IPS-NIHi11 (cell line): ENCODE measurements at regions not wholly inside any gene's neighbourhood (a gene's known extent, or its start where the extent isn't known, plus 50 kb on each side); places are given as distances from the start of the nearest gene placed in this dataset.

Source experiments
- DNase-seq: peaks from one replicate; pipeline ENCODE4 v3.0.0; 2012; ENCODE audit warnings: mixed read lengths, low spot score

DNA sequence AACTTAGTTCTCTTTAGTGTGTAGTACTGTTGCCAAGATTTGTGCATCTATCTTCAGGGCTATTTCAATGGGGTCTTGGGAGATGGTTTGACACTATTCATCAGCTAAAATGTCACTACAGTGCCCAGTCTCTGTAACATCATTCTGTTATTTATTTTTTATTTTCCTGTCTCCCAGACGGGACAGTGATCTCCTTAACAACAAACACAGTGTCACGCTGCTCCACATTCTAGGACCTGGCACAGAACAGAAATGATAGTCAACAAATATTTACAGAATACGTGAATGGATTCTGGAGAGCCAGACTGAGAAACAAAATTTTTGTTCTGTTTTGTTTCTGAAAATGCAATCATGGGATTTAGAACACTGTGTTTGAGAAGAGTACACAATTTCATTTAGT lies 937.7 kb upstream of the LRRN3 start:
- DNase-seq: no peak

DNA sequence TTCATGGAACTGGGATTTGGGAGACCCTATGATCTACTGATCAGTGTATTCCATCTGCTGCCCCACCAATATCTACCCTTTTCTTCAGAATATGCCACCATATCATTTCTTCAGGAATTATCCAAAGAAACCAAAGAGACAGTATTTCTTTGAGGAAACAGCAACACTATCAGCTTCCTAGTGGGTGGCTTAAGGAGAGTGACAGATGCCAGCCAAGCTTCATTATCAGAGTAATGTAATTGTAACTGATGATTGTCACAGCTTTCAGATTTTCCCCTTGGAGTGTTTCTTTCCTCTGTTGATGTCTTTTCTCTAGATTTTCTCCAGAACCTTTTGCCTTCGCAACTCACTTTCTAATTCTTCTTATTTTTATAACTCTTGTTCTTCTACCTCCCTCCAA lies 934.4 kb upstream of the LRRN3 start:
- DNase-seq: no peak

DNA sequence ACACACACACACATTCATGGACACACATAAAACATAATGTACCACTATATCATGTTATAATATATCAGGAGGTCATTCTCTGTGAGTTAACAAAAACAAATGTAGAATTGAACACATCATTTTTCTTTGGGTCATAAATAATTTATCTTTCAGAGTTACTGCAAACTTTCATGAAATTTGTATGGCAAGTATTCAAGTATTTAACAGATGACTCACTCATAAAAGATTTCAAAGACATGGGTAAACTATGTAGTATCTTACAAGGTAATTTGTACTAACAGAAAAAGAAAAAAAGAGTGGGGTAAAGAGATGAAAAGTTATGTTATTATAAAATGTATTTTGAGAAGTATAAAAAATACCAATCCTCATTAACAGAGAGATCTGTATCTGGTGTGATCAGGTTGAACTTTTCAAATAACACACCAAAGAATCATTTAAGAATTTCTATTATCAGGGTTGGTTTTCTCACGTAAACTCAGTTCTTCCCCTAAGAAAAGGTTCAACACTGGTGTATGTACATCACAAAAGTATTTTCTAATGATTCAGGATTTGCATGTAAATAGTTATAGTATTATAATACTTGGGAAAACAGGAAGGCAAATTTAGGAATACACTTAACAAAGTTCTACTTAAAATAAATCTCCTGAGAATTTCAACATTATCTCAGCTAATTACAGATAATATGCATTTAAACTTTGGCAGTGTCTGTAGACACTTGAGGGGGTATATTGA lies 933.1 kb upstream of the LRRN3 start:
- no peak for DNase-seq

DNA sequence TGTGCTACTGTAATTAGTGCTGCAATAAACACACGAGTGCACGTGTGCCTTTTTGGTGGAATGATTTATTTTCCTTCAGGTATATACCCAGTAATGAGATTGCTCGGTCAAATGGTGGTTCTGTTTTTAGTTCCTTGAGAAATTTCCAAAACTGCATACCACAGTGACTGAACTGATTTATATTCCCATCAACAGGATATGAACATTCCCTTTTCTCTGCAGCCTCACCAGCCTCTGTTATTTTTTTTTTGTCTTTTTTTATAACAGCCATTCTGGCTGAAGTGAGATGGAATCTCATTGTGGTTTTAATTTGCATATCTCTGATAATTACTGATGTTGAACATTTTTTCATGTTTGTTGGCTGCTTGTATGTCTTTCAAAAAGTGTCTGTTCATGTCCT lies 922.9 kb upstream of the LRRN3 start:
- DNase-seq: no peak

DNA sequence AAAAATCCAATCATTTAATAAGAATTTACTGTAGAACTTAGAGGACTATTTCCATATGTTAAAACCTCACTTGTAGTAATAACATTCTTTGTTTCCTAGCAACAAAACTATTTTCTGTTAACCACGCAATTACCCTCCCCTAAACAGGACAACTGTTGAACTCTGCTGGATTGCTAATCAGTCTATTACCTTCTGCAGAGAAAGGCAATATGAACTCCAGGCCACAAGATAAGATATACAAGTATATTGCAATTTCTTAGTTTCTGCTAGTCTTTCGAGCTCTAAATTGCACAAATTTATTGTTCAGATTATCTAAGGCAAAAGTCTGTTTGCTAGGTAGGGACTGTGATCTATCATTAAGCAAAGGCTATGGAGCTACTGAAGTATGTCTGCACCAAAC lies 920.1 kb upstream of the LRRN3 start:
- no peak for DNase-seq

DNA sequence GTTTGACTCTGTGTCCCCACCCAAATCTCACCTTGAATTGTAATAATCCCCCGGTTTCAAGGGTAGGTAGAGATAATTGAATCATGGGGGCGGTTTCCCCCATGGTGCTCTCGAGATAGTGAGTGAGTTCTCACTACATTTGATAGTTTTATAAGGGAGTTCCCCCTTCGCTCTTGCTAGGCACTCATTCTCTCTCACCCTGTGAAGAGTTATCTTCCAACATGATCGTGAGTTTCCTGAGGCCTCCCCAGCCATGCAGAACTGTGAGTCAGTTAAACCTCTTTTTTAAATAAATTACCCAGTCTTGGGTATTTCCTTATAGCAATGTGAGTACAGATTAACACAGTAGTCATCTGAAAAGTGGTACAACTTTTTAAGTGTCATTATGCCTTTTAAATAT lies 913.5 kb upstream of the LRRN3 start:
- DNase-seq: no peak

DNA sequence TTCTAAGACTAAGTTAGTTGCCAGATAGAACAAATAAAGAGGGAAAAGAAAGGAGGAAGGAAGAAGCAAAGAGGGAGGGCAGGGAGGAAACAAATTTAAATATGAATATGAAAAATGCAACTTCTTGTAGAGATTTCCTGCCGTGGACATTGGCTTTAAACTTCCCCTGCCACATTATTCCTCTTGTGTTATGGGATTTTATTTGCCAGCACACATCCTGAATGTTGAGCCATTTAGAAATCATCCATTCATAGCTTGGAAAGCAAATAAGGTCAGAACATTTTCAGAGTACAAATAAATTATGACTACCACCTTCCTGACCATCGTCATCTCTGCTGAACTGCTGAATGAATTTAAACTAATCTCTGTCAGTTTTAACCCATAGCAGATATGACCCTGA lies 911.9 kb upstream of the LRRN3 start:
- DNase-seq: no peak

DNA sequence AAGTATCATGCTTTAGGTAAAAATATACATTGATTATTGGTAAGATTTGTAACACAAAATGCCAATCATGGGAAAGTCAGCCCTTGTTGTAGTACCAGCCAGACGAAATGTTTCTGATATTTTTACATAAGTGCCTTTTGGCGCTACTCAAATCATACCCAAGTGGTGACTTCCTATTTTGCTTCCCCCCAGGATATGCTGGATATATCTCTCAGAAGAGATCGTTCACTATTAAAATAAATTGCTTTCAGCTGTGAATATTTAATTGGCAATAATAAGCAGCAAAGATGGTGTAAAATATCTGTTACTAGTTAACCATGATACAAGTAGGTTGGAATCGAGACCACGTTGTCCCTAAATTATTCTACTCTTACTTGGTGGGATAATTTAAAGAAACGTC lies 909.2 kb upstream of the LRRN3 start:
- DNase-seq: no peak

DNA sequence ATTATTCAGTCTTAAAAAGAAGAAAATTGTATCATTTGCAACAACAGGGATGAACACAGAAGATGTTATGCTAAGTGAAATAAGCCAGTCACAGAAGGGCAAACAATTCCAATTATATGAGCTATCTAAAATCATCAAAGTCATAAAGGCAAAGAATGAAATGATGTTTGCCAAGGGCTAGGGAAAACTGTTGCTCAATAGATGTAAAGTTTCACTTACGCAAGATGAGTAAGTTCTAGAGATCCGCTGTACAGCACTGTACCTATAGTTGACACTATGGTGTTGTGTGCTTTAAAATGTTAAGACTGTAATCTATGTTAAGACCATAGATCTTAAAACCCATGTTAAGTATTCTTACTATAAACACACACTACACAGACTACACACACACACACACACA lies 904.6 kb upstream of the LRRN3 start:
- no peak for DNase-seq

DNA sequence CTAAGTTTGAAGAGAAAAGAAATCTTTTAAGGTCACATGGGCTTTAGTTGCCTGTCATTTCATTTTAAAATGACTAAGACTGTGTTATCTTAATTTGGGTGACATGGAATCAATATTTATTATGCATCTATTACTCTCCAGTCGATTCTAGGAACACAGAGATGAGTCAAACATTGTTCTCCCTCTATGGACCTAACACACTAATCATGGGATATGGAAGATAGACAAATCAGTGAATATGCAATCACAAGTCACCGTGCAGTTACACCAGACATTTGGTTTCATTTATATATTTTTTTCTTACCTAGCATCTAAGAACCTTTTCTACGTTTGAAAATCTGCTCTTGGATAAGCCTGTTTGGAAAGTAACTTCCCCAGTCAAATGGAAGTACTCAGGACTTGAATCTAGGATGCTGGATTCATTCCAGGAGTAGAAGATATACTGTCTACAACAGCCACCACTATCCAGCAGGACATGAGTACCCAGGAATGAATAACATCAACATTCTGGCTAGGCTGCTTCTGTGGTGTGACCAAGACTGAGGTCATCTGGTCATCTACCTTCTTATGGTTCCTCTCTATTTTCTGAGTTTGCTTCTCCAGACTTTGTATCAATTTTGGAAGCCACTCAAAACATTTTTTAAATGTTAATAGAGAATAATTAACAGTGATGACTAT lies 902.9 kb upstream of the LRRN3 start:
- no peak for DNase-seq

DNA sequence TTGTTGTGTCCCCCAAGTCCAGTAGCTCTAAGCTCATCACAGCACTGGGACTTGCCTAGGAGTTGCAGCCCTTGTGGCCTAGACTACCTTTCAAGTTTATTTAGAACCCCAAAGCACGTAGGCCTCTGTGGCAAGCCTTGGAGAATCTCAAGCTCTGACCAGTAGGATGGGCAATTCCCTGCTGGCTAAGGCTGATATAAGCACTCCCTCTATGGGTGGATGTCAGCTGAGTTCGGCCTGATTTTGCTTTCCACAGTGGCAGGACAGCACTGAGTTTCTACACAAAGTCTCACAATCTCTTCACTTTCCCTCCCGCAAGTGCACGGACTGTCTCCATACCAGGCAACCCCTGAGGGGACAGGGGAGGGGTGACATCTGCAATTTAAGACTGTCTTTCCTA lies 886.4 kb upstream of the LRRN3 start:
- peak; percentile 59 for DNase-seq

DNA sequence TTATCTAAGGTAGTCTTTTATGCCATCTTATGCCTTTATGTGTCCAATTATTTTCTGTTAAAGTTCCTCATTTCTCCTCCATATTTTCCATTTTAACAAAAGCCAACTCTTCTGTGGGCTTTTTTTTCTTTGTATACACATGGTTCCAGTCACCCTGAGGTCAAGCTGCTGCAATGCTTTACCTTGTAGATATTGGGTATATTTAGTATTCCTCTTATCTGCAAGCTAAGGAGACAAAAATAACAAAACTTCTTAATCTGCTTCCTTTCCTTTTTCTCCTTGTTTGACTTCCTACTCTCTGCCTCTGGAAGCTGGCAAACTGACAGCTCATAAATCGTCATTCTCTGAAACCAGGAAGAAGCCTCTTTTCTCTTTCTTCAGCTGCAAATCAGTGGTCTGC lies 885.0 kb upstream of the LRRN3 start:
- no peak for DNase-seq

DNA sequence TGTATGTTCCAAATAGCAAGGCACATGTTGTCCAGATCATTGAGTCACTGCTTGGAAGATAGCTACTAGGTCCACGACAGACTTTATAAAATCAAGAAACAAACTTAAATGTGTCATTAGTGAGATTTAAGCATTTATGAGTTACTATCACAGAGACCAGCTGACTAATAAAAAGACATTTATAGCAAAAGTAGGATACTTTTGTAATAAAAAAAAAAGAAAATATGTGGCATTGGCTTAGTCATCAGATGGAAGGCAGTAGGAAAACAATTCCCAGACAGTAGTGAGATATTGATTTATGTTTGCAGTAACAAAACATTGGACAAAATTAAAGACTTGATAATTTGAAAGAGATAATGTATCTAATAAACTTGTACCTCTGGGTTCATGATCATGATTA lies 881.0 kb upstream of the LRRN3 start:
- no peak for DNase-seq

DNA sequence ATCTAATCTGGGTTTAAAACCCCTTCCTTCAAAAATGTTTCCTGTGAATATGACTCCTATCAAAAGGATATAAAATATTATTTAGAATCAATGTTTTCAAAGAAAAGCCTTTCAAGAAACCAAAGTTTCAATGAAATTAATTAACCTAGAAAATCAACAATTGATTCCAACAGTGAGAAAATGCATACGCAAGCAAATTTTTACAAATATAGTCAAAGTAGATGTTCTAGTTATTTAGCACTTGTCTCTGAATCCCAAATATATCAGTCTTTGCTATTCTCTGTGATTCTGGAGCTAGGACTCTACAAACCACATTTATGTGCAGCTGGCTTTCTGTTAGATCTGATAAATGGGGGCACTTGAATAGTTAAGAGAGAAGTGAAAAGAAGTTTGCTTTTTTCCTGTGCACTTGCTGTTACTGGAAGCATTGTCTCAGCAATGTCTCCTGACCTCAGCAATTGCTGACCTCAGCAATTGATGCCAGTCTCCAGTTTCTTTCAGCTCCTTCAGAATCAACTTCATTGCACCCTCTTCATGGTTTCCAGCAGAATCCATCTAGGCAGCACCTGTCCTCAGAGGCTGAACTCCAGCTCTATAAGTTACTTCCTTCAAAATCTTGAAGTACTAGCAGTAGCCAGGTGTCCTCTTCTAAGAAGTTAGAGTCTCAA lies 879.9 kb upstream of the LRRN3 start:
- DNase-seq: no peak

DNA sequence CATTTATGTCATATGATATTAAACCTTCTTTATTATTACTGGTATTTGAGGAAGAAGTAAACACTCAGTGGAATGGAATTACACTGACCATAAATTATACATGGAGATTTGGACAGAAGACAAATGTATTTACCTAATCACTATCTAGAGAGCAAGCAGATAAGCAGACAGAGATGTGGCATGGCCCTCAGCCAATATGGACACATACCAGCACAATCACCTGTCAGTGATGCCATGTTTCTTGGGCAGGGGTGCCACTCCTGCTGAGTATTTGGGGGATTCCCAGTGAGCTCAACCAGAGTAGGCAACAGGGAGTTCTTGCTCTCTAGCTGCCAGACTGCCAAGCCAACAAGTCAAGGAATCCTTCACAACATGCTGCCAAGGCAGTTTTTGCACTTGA lies 866.3 kb upstream of the LRRN3 start:
- DNase-seq: no peak

DNA sequence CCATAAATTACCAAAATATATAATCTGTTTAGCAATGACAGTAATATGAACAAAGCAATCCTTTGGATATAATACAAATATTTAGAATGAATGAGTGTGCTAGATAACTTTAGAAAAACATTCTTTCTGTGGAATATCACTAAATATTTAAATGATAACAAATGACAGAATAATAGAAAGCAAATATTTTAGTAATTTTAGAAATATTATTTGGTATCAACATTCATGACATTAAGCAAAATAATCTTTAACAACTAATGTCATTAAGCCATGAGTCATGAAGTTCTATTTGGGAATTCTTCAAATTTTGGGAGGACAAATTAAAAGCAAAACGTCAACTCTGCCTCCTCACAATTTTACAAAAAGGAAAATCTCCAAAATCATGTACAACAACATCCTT lies 844.8 kb upstream of the LRRN3 start:
- no peak for DNase-seq

DNA sequence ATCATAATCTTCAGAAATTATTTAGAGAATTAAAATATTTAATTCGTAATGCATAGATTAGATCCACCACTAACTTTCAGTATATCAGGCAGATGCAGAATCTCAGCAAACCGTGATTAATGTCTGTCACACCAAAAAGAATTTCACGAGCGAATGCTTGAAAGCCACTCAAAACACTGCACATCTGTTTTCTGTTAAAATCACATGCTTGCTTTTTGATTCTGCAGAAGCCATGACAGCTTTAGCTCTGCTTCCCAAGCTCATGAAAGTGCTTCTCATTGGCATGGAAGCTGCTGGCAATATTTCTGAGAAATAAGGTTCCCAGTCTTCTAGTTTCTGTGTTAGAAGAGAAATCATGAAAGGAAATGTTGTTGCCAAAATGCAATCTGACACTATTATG lies 837.8 kb upstream of the LRRN3 start:
- DNase-seq: no peak

DNA sequence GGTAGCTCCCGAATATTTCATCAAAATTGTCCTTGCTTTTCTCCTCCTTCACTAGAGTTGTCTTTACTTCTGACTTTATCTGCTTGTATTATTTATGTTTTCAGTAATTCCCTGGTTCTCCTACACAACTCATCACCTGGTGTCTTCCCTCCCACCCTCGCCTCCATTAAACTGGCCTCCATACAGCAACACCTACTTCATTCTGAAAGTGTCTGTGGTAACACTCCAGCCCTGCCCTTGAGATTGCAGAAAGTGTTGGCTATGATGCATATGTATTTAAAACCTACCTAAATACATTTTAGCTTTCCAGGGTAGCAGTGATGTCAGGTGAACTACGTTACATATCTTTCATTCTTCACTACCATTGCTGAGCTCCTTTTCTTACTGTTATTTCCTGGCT lies 833.3 kb upstream of the LRRN3 start:
- DNase-seq: no peak

DNA sequence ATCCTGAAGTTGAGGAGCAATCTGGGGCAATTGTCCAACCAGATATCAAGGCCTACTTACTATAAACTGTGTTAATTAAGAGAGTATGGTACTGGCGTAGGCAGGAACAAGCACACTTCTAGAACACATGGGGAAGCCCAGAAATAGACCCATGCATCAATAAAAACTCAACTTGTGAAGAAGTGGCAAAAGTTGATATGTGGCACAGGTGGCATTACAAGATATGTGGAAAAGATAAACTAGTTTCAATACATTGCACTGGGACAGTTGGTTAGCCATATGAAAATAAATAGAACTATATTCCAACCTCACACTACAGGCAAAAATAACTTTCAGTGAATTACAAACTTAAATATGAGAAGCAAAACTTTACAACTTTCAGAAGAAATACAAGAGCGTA lies 828.7 kb upstream of the LRRN3 start:
- DNase-seq: no peak

DNA sequence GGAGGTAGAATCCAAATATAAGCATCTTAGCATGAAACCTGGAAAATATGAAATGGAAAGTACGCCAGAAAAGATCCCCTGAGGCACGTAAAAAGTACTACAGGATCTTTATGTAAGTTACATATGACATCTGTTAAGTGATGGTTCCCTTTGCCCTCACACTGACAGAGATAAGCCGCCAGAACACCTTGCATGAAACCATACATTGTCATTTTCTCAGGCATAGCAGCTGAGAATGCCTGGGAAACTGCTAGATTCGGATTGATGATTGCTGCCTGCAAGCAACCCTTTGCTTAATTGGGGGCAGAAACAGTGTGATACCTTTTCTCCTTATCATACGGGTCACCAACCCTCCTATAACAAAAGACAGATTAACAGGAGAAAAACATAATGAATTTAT lies 826.6 kb upstream of the LRRN3 start:
- DNase-seq: no peak

DNA sequence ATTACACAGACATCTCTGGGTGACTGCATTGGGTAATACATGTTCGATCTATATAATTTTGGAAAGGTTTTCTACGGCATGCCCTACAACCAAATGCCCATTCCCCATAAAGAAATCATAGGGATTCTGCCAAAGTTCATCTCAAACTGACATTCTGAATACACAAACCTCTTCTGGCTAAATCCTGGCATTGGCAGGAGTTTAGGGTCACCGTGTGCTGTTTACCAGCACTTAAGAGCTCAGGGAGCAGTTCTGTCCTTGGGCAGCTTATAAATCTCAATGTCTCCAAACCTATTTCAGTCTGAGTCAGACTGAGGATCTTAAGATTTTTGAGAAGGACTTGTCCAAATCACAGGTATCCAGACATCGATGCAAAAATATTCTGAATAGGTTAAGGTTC lies 809.6 kb upstream of the LRRN3 start:
- no peak for DNase-seq

DNA sequence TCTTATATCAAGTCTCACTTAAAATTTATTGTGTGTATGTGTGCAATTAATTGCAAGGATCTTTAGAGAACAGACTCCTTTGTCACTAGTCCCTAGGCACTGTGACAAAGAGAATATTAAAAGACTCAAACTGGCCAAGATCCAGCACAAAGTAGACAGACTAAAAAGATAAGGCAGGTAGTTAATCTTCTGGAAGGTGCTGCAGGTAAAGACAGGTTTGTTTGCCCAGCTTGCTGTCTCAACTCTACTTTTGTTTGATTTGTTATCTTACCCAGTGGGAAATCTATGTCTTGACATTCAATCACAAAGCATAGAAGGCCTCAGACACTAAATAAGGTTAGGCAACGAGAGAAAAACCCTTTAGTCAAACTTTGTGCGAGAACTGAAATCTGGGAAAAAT lies 807.9 kb upstream of the LRRN3 start:
- peak; percentile 7 for DNase-seq

DNA sequence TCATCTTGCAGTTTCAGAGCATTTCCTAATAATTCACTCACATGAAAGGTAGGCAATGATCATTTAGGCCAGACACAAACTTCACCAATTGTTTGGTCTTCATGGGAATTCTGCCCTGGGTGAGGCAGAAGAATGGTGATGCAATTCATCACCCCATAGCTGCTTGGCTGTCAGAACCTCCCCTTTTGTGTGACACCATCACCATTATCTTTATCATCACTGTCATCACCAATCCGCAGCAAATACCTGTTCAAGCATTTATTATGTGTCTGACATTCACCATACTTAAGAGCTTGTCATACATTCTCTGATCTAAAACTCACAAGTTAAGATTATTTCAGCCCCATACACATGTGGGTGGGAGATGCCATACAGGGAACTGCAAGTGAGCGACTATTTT lies 799.5 kb upstream of the LRRN3 start:
- DNase-seq: no peak

DNA sequence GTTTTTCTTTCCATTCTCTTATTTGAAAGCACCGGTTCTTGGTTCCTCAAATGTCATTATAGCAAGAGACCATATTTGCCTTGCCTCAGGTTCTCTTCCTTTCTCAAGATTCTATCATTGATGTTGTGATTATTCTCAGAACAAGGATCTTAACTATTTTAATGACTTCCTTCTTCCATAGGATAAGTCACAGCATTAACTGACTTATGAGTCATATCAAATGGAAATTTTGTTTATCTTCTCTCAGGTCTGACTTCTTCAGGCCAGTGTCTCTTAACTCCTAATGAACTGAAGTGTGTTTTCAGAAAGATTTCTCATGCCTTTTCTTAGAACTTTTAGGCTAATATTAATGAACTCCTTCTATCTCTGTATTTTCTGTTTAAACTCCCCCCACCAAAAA lies 794.6 kb upstream of the LRRN3 start:
- DNase-seq: no peak
